ENCODE measurements at regions not wholly inside any gene's neighbourhood (a gene's known extent, or its start where the extent isn't known, plus 50 kb on each side); places are given as distances from the start of the nearest gene placed in this dataset.

GRCh38 chr3:64870876-64871646 lies 183.3 kb upstream of the ADAMTS9 start:
- TF ChIP-seq SREBF2 (IDR thresholded peaks at IDR 0.05; ENCODE audit: low read length) (no peak), RAD51 (IDR thresholded peaks at IDR 0.05) (no peak), NFXL1 (IDR thresholded peaks at IDR 0.05; ENCODE audit: borderline replicate concordance) (no peak)
- BruUV-seq (replicated peaks) = no TSS peak
- Histone ChIP-seq H3K79me2 (ENCODE audit: control insufficient read depth, insufficient read depth, low read length) (no peaks in the 10 kb centered on the region), H3K36me3 (ENCODE audit: control insufficient read depth in 2 of 2, insufficient read depth in 2 of 2, low read length in 1 of 2) (no peaks in the 10 kb centered on the region), H3K9me3 (replicated peaks; ENCODE audit: control insufficient read depth, insufficient read depth, low read length) (no peaks in the 10 kb centered on the region), H3K4me1 (ENCODE audit: control insufficient read depth, insufficient read depth, low read length) (no peaks in the 10 kb centered on the region), H3K9ac (ENCODE audit: control insufficient read depth, insufficient read depth, low read length) (no peak overlapping the region), H2AFZ (ENCODE audit: control insufficient read depth, low read depth, low read length) (no peak overlapping the region), H3K4me3 (no peak overlapping the region), H3K27me3 (replicated peaks in 1 of 2; ENCODE audit: control insufficient read depth in 2 of 2, insufficient read depth in 2 of 2, low read length in 1 of 2) (no peaks in the 10 kb centered on the region), H3K27ac (ENCODE audit: control insufficient read depth, insufficient read depth) (no peak overlapping the region), H3K4me2 (ENCODE audit: control insufficient read depth, insufficient read depth) (no peak overlapping the region), H4K20me1 (ENCODE audit: control insufficient read depth, insufficient read depth) (no peaks in the 10 kb centered on the region)
- ATAC-seq (no peak), FAIRE-seq (no peak), DNase-seq (ENCODE audit: low read depth, low spot score) (no peak)
- WGBS (ENCODE audit: insufficient coverage, insufficient replicate concordance, low lambda C conversion rate, missing lambda C conversion rate) = 2% methylated on average over 4 of the region's 4 CpGs
- ChIA-PET POLR2A (no interaction called here), SMC1A (ENCODE audit: uncharacterized antibody, unreplicated experiment) (interaction anchor here (1.0 kb wide), 1 partner anchor 9 kb away, joined by 4 read pairs; no protein-coding TSS in a partner anchor), RAD21 (ENCODE audit: unreplicated experiment) (no interaction called here), CTCF (interaction anchor here (0.7 kb wide), 1 partner anchor 9 kb away, joined by 3 read pairs; no protein-coding TSS in a partner anchor)
- intact Hi-C loops (cut with micrococcal nuclease; ENCODE audit: unreplicated experiment) = no loop called here
- in situ Hi-C loops (cut with MboI) = no loop called here

GRCh38 chr3:64867224-64867623 lies 179.4 kb upstream of the ADAMTS9 start:
- WGBS (ENCODE audit: insufficient coverage, insufficient replicate concordance, low lambda C conversion rate, missing lambda C conversion rate) = 37% methylated on average over 2 of the region's 2 CpGs
- no TSS peak for BruUV-seq (replicated peaks)
- TF ChIP-seq ATF3 (IDR thresholded peaks at IDR 0.05; ENCODE audit: borderline replicate concordance, extremely low read depth, low read depth, low read length) (no peak), PBX3 (IDR thresholded peaks at IDR 0.05; ENCODE audit: insufficient replicate concordance, low read depth, low read length) (no peak)
- in situ Hi-C loops (cut with MboI) (no loop called here), intact Hi-C loops (cut with micrococcal nuclease; ENCODE audit: unreplicated experiment) (no loop called here)
- H2AFZ ChIP-seq (ENCODE audit: control insufficient read depth, low read depth, low read length) = no peak overlapping the region
- no peak for FAIRE-seq
- no peak overlapping the region for H3K4me2 ChIP-seq (ENCODE audit: control insufficient read depth, insufficient read depth)
- ChIA-PET RAD21 (ENCODE audit: unreplicated experiment) (no interaction called here), SMC1A (ENCODE audit: uncharacterized antibody, unreplicated experiment) (no interaction called here), CTCF (no interaction called here), POLR2A (no interaction called here)
- H3K79me2 ChIP-seq (ENCODE audit: control insufficient read depth, insufficient read depth, low read length) = no peaks in the 10 kb centered on the region
- H4K20me1 ChIP-seq (ENCODE audit: control insufficient read depth, insufficient read depth) = no peaks in the 10 kb centered on the region
- DNase-seq (ENCODE audit: low read depth, low spot score) = no peak
- no peak for ATAC-seq
- no peaks in the 10 kb centered on the region for H3K4me1 ChIP-seq (ENCODE audit: control insufficient read depth, insufficient read depth, low read length)
- H3K27ac ChIP-seq (ENCODE audit: control insufficient read depth, insufficient read depth) = no peak overlapping the region
- H3K4me3 ChIP-seq = no peak overlapping the region
- H3K9me3 ChIP-seq (replicated peaks; ENCODE audit: control insufficient read depth, insufficient read depth, low read length) = no peaks in the 10 kb centered on the region
- no peak overlapping the region for H3K9ac ChIP-seq (ENCODE audit: control insufficient read depth, insufficient read depth, low read length)
- H3K27me3 ChIP-seq (replicated peaks in 1 of 2; ENCODE audit: control insufficient read depth in 2 of 2, insufficient read depth in 2 of 2, low read length in 1 of 2) = no peaks in the 10 kb centered on the region
- no peaks in the 10 kb centered on the region for H3K36me3 ChIP-seq (ENCODE audit: control insufficient read depth in 2 of 2, insufficient read depth in 2 of 2, low read length in 1 of 2)

All from GM12878 (cell line).